ENCODE measurements at regions not wholly inside any gene's neighbourhood (a gene's known extent, or its start where the extent isn't known, plus 50 kb on each side); places are given as distances from the start of the nearest gene placed in this dataset.

DNA sequence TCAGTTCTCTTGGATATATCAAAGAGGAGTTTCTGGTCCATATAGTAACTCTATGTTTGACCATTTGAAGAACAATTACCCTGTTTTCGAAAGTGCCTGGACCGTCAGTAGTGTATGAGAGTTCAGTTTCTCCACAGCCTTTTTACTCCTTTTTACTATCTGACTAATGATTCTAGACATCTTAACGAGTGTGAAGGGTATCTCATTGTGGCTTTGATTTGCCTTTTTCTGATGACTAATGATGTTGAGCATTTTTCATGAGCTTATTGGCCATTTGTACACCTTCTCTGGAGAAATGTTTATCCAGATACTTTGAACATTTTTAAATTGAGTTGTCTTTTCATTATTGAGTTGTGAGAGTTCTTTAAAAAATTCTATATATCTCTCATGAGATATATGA is 114.9 kb upstream of the ATXN1 start:
- no peaks in the 10 kb centered on the region for H3K79me2 ChIP-seq (replicated peaks; ENCODE audit: insufficient read depth)
- peaks cover 4% of the 10 kb centered on the region for H3K27me3 Mint-ChIP-seq (ENCODE audit: insufficient read depth, low read depth, poor library complexity)
- H3K27ac Mint-ChIP-seq: no peak overlapping the region
- H3K9me3 Mint-ChIP-seq: peaks cover 19% of the 10 kb centered on the region
- TF ChIP-seq POLR2AphosphoS5 (IDR thresholded peaks at IDR 0.05; ENCODE audit: low read depth): no peak
- no peak for TF ChIP-seq STAT1 (IDR thresholded peaks at IDR 0.05; ENCODE audit: unreplicated experiment)
- no peak for TF ChIP-seq JUNB (IDR thresholded peaks at IDR 0.05; ENCODE audit: unreplicated experiment)
- H3K4me1 Mint-ChIP-seq: no peaks in the 10 kb centered on the region
- H3K9me2 ChIP-seq (ENCODE audit: insufficient read depth): no peaks in the 10 kb centered on the region
- no peaks in the 10 kb centered on the region for H3F3A ChIP-seq (replicated peaks; ENCODE audit: low read depth)
- H3K27me3 ChIP-seq (ENCODE audit: insufficient read depth): no peaks in the 10 kb centered on the region
- no peak overlapping the region for H3K4me2 ChIP-seq
- H3K4me3 Mint-ChIP-seq: no peak overlapping the region
- H3K36me3 ChIP-seq (ENCODE audit: insufficient read depth): no peaks in the 10 kb centered on the region
- H3K4me1 ChIP-seq (ENCODE audit: insufficient read depth): no peaks in the 10 kb centered on the region
- ATAC-seq: no peak
- H3K36me3 Mint-ChIP-seq (ENCODE audit: low read depth): peaks cover 3% of the 10 kb centered on the region; the same call in 1 of the 3 replicates
- no peak overlapping the region for H2AFZ ChIP-seq
- DNase-seq (ENCODE audit: low spot score): no peak
- H3K4me3 ChIP-seq: no peak overlapping the region
- no peaks in the 10 kb centered on the region for H4K20me1 ChIP-seq (replicated peaks; ENCODE audit: insufficient read depth)
- H3K27ac ChIP-seq (ENCODE audit: low read depth): no peak overlapping the region

DNA sequence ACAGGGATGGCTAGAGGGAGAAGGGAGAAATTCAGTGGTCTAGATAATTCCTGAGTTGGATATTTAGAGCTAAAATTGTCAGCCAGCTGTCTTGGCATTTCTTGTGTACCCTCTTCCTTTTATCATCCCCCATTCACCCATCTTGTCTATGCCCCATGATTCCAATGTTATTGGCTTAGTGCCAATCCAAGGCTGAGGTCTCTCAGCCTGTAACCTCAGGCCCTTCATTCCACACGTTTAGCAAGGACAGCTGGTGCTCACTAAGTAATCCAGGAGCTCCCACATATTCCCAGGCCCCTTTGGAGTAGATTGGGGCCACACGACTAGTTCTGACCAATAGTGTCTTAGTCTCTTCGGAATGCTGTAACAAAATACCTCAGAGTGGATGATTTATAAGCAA is 112.4 kb upstream of the ATXN1 start:
- Histone ChIP-seq H4K20me1 (replicated peaks; ENCODE audit: insufficient read depth) (no peaks in the 10 kb centered on the region), H3K36me3 (ENCODE audit: insufficient read depth) (no peaks in the 10 kb centered on the region), H2AFZ (no peak overlapping the region), H3K27ac (ENCODE audit: low read depth) (no peak overlapping the region), H3K4me3 (no peak overlapping the region), H3F3A (replicated peaks; ENCODE audit: low read depth) (no peaks in the 10 kb centered on the region), H3K9me2 (ENCODE audit: insufficient read depth) (no peaks in the 10 kb centered on the region), H3K27me3 (ENCODE audit: insufficient read depth) (no peaks in the 10 kb centered on the region), H3K4me1 (ENCODE audit: insufficient read depth) (no peaks in the 10 kb centered on the region), H3K79me2 (replicated peaks; ENCODE audit: insufficient read depth) (no peaks in the 10 kb centered on the region), H3K4me2 (no peak overlapping the region)
- no peaks in the 10 kb centered on the region for H3K36me3 Mint-ChIP-seq (ENCODE audit: low read depth)
- peaks cover 5% of the 10 kb centered on the region for H3K4me1 Mint-ChIP-seq
- H3K27ac Mint-ChIP-seq: no peak overlapping the region
- DNase-seq (ENCODE audit: low spot score) (no peak), ATAC-seq (no peak)
- H3K27me3 Mint-ChIP-seq (ENCODE audit: insufficient read depth, low read depth, poor library complexity): peaks cover 3% of the 10 kb centered on the region
- H3K9me3 Mint-ChIP-seq: peaks cover 14% of the 10 kb centered on the region
- no peak overlapping the region for H3K4me3 Mint-ChIP-seq
- TF ChIP-seq, protein P1, sequence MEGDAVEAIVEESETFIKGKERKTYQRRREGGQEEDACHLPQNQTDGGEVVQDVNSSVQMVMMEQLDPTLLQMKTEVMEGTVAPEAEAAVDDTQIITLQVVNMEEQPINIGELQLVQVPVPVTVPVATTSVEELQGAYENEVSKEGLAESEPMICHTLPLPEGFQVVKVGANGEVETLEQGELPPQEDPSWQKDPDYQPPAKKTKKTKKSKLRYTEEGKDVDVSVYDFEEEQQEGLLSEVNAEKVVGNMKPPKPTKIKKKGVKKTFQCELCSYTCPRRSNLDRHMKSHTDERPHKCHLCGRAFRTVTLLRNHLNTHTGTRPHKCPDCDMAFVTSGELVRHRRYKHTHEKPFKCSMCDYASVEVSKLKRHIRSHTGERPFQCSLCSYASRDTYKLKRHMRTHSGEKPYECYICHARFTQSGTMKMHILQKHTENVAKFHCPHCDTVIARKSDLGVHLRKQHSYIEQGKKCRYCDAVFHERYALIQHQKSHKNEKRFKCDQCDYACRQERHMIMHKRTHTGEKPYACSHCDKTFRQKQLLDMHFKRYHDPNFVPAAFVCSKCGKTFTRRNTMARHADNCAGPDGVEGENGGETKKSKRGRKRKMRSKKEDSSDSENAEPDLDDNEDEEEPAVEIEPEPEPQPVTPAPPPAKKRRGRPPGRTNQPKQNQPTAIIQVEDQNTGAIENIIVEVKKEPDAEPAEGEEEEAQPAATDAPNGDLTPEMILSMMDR (conservative IDR thresholded peaks at IDR 0.05; ENCODE audit: low read depth in 2 of 2): no peak
- TF ChIP-seq NANOG (IDR thresholded peaks at IDR 0.05; ENCODE audit: borderline replicate concordance) (no peak), CREB1 (CRISPR knock-in tag; IDR thresholded peaks at IDR 0.05; ENCODE audit: low read depth) (no peak), JUNB (IDR thresholded peaks at IDR 0.05; ENCODE audit: unreplicated experiment) (no peak), EZH2phosphoT487 (IDR thresholded peaks at IDR 0.05; ENCODE audit: unreplicated experiment) (no peak), POLR2AphosphoS5 (IDR thresholded peaks at IDR 0.05; ENCODE audit: low read depth) (no peak), STAT1 (IDR thresholded peaks at IDR 0.05; ENCODE audit: unreplicated experiment) (no peak), ZNF331 (CRISPR knock-in tag; IDR thresholded peaks at IDR 0.05; ENCODE audit: low read depth) (no peak), ZNF114 (CRISPR knock-in tag; IDR thresholded peaks at IDR 0.05) (no peak), EZH2 (IDR thresholded peaks at IDR 0.05; ENCODE audit: low read depth, unreplicated experiment) (no peak)
- TF ChIP-seq, protein P2, sequence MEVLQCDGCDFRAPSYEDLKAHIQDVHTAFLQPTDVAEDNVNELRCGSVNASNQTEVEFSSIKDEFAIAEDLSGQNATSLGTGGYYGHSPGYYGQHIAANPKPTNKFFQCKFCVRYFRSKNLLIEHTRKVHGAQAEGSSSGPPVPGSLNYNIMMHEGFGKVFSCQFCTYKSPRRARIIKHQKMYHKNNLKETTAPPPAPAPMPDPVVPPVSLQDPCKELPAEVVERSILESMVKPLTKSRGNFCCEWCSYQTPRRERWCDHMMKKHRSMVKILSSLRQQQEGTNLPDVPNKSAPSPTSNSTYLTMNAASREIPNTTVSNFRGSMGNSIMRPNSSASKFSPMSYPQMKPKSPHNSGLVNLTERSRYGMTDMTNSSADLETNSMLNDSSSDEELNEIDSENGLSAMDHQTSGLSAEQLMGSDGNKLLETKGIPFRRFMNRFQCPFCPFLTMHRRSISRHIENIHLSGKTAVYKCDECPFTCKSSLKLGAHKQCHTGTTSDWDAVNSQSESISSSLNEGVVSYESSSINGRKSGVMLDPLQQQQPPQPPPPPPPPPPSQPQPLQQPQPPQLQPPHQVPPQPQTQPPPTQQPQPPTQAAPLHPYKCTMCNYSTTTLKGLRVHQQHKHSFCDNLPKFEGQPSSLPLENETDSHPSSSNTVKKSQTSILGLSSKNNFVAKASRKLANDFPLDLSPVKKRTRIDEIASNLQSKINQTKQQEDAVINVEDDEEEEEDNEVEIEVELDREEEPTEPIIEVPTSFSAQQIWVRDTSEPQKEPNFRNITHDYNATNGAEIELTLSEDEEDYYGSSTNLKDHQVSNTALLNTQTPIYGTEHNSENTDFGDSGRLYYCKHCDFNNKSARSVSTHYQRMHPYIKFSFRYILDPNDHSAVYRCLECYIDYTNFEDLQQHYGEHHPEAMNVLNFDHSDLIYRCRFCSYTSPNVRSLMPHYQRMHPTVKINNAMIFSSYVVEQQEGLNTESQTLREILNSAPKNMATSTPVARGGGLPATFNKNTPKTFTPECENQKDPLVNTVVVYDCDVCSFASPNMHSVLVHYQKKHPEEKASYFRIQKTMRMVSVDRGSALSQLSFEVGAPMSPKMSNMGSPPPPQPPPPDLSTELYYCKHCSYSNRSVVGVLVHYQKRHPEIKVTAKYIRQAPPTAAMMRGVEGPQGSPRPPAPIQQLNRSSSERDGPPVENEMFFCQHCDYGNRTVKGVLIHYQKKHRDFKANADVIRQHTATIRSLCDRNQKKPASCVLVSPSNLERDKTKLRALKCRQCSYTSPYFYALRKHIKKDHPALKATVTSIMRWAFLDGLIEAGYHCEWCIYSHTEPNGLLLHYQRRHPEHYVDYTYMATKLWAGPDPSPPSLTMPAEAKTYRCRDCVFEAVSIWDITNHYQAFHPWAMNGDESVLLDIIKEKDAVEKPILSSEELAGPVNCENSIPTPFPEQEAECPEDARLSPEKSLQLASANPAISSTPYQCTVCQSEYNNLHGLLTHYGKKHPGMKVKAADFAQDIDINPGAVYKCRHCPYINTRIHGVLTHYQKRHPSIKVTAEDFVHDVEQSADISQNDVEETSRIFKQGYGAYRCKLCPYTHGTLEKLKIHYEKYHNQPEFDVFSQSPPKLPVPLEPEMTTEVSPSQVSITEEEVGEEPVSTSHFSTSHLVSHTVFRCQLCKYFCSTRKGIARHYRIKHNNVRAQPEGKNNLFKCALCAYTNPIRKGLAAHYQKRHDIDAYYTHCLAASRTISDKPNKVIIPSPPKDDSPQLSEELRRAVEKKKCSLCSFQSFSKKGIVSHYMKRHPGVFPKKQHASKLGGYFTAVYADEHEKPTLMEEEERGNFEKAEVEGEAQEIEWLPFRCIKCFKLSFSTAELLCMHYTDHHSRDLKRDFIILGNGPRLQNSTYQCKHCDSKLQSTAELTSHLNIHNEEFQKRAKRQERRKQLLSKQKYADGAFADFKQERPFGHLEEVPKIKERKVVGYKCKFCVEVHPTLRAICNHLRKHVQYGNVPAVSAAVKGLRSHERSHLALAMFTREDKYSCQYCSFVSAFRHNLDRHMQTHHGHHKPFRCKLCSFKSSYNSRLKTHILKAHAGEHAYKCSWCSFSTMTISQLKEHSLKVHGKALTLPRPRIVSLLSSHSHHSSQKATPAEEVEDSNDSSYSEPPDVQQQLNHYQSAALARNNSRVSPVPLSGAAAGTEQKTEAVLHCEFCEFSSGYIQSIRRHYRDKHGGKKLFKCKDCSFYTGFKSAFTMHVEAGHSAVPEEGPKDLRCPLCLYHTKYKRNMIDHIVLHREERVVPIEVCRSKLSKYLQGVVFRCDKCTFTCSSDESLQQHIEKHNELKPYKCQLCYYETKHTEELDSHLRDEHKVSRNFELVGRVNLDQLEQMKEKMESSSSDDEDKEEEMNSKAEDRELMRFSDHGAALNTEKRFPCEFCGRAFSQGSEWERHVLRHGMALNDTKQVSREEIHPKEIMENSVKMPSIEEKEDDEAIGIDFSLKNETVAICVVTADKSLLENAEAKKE (CRISPR knock-in tag; IDR thresholded peaks at IDR 0.05): no peak
- TF ChIP-seq, protein P3, sequence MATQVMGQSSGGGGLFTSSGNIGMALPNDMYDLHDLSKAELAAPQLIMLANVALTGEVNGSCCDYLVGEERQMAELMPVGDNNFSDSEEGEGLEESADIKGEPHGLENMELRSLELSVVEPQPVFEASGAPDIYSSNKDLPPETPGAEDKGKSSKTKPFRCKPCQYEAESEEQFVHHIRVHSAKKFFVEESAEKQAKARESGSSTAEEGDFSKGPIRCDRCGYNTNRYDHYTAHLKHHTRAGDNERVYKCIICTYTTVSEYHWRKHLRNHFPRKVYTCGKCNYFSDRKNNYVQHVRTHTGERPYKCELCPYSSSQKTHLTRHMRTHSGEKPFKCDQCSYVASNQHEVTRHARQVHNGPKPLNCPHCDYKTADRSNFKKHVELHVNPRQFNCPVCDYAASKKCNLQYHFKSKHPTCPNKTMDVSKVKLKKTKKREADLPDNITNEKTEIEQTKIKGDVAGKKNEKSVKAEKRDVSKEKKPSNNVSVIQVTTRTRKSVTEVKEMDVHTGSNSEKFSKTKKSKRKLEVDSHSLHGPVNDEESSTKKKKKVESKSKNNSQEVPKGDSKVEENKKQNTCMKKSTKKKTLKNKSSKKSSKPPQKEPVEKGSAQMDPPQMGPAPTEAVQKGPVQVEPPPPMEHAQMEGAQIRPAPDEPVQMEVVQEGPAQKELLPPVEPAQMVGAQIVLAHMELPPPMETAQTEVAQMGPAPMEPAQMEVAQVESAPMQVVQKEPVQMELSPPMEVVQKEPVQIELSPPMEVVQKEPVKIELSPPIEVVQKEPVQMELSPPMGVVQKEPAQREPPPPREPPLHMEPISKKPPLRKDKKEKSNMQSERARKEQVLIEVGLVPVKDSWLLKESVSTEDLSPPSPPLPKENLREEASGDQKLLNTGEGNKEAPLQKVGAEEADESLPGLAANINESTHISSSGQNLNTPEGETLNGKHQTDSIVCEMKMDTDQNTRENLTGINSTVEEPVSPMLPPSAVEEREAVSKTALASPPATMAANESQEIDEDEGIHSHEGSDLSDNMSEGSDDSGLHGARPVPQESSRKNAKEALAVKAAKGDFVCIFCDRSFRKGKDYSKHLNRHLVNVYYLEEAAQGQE (IDR thresholded peaks at IDR 0.05; ENCODE audit: unreplicated experiment): no peak

All from GM23338 (cell line).